Mesothelial cell of epicardium (in vitro differentiated cells): ENCODE measurements at regions not wholly inside any gene's neighbourhood (a gene's known extent, or its start where the extent isn't known, plus 50 kb on each side); places are given as distances from the start of the nearest gene placed in this dataset.

ENCODE experiments used
- DNase-seq, 2 experiments: peaks; one replicate each; pipeline ENCODE4 v3.0.0; 2021; ENCODE audit warnings: low spot score in 2 of 2; ENCODE audit not compliant: unreplicated experiment in 2 of 2
- H3K27ac Mint-ChIP-seq: 2 replicates; pipeline ENCODE4 v1.8.0; 2021; ENCODE audit warnings: mixed read lengths
- H3K27me3 Mint-ChIP-seq: 2 replicates; pipeline ENCODE4 v1.8.0; 2021; ENCODE audit warnings: low read depth, mixed read lengths
- H3K36me3 Mint-ChIP-seq: 2 replicates; pipeline ENCODE4 v1.8.0; 2021; ENCODE audit warnings: mixed read lengths
- H3K4me1 Mint-ChIP-seq: 2 replicates; pipeline ENCODE4 v1.8.0; 2021; ENCODE audit warnings: mixed read lengths
- H3K4me3 Mint-ChIP-seq: 2 replicates; pipeline ENCODE4 v1.8.0; 2021; ENCODE audit warnings: mild to moderate bottlenecking, moderate library complexity, mixed read lengths
- H3K9me3 Mint-ChIP-seq: 2 replicates; pipeline ENCODE4 v1.8.0; 2021; ENCODE audit warnings: mixed read lengths
- TF ChIP-seq, protein P1 (sequence below): fragments of 200-600 bp; sonication (generic); IDR thresholded peaks from one replicate; pipeline ENCODE4 v1.5.0; 2021; ENCODE audit warnings: antibody characterized with exemption; ENCODE audit not compliant: unreplicated experiment

DNA sequence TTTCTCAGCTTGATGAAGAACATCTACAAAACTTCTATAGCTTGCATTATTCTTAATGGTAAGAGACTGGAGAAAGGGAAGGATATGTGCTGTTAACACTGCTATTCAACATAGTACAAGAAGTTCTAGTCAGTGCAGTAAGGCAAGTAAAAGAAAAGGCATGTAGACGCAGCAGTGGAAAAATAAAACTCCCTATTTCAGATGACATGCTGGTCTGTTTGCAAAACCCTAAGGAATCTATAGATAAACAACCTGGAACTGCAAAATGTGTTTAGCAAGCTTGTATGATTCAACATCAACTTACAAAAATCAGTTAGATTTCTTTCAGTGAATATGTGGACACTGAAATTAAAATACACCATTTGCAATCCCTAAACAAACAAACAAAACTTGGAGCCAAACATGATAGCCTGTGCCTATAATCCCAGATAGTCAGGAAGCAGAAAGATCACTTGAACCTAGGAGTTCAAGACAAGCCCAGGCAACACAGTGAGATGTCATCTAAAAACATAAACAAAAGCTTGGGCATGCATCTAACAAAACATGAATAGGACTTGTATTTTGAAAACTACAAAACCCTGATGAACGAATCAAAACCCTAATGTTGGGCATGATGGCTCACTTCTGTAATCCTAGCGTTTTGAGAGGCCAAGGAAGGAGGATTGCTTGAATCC lies 293.6 kb upstream of the RGS6 start:
- no peaks in the 10 kb centered on the region for H3K4me1 Mint-ChIP-seq
- H3K9me3 Mint-ChIP-seq: peaks cover 24% of the 10 kb centered on the region
- H3K27me3 Mint-ChIP-seq: no peaks in the 10 kb centered on the region
- TF ChIP-seq, protein P1, sequence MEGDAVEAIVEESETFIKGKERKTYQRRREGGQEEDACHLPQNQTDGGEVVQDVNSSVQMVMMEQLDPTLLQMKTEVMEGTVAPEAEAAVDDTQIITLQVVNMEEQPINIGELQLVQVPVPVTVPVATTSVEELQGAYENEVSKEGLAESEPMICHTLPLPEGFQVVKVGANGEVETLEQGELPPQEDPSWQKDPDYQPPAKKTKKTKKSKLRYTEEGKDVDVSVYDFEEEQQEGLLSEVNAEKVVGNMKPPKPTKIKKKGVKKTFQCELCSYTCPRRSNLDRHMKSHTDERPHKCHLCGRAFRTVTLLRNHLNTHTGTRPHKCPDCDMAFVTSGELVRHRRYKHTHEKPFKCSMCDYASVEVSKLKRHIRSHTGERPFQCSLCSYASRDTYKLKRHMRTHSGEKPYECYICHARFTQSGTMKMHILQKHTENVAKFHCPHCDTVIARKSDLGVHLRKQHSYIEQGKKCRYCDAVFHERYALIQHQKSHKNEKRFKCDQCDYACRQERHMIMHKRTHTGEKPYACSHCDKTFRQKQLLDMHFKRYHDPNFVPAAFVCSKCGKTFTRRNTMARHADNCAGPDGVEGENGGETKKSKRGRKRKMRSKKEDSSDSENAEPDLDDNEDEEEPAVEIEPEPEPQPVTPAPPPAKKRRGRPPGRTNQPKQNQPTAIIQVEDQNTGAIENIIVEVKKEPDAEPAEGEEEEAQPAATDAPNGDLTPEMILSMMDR: no peak
- no peak overlapping the region for H3K27ac Mint-ChIP-seq
- peaks cover 19% of the 10 kb centered on the region for H3K36me3 Mint-ChIP-seq
- no peak overlapping the region for H3K4me3 Mint-ChIP-seq
- no peak for DNase-seq

DNA sequence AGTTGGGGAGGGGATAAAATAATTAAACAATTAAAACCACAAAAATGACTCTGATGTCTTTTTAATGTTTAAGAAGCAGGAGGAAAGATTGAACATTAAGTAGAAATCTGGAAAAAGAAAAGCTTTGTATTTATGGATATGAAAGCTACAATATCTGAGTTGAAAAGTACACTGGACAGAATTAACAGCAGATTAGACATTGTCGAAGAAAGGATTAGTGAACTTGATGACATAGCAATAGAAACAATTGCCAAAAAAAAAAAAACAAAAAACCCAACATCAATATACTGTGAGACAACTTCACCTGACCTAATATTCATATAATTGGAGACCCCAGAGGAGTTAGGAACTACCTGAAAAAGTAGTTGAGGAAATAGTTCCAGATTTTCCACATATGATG lies 289.5 kb upstream of the RGS6 start:
- Mint-ChIP-seq H3K4me3 (no peak overlapping the region), H3K27me3 (no peaks in the 10 kb centered on the region), H3K36me3 (peaks cover 21% of the 10 kb centered on the region), H3K9me3 (peaks cover 23% of the 10 kb centered on the region), H3K27ac (no peak overlapping the region), H3K4me1 (peaks cover 15% of the 10 kb centered on the region)
- DNase-seq: no peak
- TF ChIP-seq, protein P1: no peak

DNA sequence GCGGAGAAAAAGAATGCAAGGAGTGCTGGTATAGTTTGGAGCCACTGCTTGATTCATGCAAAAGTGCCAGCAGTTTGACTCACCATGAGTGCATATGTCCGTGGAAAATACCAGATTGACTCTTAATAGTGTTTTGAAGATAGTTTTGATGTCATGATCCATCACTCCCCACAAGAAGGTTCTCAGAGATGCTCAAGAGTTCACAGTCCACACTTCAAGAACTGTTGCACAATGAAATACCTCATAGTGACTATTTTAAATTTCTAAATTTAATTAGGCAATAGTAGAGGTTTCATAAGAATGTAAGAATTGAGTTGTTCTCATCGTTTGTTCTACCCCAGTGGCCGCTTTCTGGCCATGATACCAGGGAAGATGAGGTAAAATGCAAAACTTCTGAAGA lies 286.6 kb upstream of the RGS6 start:
- Mint-ChIP-seq H3K4me3 (no peak overlapping the region), H3K27me3 (no peaks in the 10 kb centered on the region), H3K9me3 (peaks cover 23% of the 10 kb centered on the region), H3K4me1 (peaks cover 23% of the 10 kb centered on the region), H3K27ac (no peak overlapping the region), H3K36me3 (peaks cover 21% of the 10 kb centered on the region)
- DNase-seq: no peak
- TF ChIP-seq, protein P1: no peak

DNA sequence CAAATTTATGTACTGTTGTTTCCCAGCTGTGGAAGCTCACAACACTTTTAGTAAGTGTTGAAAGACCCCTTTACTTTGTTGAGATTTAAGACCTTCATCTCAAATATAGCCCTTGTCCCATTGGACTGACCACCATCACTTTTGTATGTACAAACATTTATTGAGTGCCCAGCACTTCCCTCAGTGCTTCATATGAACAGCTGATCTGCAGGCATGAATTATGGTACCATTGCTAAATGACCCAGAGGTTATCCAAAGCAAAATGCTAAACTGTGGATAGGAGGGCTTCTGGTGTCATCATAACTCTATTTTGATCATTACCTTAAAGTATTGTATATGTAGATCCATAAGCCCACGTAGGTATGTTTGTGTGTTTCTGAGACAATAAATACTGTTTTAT lies 285.7 kb upstream of the RGS6 start:
- Mint-ChIP-seq H3K9me3 (peaks cover 26% of the 10 kb centered on the region), H3K36me3 (peaks cover 23% of the 10 kb centered on the region), H3K27me3 (no peaks in the 10 kb centered on the region), H3K27ac (peak overlapping the region; percentile 94), H3K4me1 (peaks cover 27% of the 10 kb centered on the region), H3K4me3 (no peak overlapping the region)
- DNase-seq: no peak
- TF ChIP-seq, protein P1: no peak

DNA sequence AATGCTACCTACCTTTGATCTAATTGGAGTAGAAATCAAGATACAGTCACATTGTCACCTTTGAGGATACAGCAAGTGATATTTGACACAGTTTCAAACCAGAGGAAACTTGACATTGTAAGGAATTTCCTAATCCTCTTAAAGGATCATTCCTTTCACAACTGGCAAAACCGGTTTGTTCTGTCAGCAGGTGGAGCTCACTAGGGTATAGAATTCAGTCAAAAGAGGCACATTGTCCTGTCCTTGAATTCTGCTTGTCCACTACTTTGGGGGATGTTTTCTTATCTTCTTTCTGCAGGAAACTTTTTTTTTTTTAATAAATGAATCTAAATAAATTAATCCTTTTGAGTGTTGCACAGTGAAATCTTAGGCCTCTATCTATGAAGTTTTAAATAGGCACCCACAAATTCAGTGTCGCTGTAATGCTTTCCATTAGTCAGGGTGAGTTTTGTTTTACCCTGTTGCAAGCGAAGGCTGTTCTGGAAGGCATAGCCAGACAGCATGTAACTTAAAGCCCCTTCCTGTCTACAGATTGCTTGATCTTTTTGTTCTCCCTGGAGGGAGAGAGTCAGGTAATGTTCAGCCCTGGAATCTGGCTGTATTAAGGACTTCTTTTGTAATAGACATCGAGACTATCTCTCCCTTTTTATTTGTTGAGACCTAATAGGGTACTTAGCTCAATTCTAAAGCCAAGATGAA lies 285.0 kb upstream of the RGS6 start:
- Mint-ChIP-seq H3K27me3 (no peaks in the 10 kb centered on the region), H3K27ac (peak overlapping the region; percentile 94), H3K4me1 (peaks cover 29% of the 10 kb centered on the region), H3K9me3 (peaks cover 27% of the 10 kb centered on the region), H3K36me3 (peaks cover 23% of the 10 kb centered on the region), H3K4me3 (no peak overlapping the region)
- DNase-seq: no peak
- TF ChIP-seq, protein P1: no peak
